Stimulated activated CD8-positive, alpha-beta memory T cell treated with anti-CD3 and anti-CD28 coated beads, Interleukin-7, amount 100 ng/mL, for 48 hours (primary cell): ENCODE measurements at regions not wholly inside any gene's neighbourhood (a gene's known extent, or its start where the extent isn't known, plus 50 kb on each side); places are given as distances from the start of the nearest gene placed in this dataset.

ENCODE experiments used
- DNase-seq, 2 donors: peaks; one replicate each; pipeline ENCODE4 v3.0.0-alpha.2; 2020; ENCODE audit warnings: low read depth in 1 of 2; ENCODE audit errors: extremely low read depth in 1 of 2

GRCh38 chr10:57806675-57807074 is 461.0 kb downstream of the IPMK start:
- DNase-seq: no peak

- DNase-seq: no peak
Measured at GRCh38 chr10:57799625-57800024, 468.1 kb downstream of the IPMK start.

DNA sequence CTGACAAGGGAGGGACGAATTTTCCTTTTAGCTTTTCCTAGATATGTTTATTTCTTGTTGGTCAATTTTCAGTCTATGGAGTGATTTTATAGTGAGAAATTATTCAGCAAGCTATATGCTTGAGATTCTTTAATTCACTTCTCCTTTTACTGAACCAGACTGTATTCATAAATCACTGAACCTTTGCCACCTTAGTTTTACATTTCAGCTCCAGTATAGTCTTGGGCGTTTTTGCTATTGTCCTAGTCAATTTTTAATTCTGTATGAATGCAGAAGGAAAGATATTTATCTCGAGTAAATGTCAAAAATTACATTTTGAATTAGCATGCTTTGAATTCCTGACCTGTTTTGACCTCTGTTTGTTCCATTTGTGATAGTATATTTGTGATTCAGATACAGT is 468.9 kb downstream of the IPMK start:
- no peak for DNase-seq

GRCh38 chr10:57791546-57791945 is 476.1 kb downstream of the IPMK start:
- DNase-seq: no peak

DNA sequence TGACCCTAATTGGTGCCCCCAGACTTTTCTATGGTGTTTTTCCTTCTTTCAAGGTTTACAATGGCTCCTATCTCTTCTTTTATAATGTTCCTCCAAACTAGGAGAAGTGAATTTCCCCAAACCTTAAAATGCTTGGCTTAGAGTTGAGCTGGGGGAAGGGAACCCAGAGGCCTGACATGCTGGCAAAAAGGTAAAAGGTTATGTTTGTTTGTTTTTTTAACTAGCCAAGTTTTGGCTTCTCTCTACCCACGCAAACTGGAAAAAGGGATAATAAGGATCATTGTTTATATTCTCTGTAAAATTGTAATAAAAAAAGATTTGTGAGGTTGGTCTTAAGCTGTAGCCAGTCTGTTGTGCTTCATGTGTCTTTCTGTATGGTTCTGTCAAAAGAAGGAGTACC is 477.0 kb downstream of the IPMK start:
- no peak for DNase-seq

DNA sequence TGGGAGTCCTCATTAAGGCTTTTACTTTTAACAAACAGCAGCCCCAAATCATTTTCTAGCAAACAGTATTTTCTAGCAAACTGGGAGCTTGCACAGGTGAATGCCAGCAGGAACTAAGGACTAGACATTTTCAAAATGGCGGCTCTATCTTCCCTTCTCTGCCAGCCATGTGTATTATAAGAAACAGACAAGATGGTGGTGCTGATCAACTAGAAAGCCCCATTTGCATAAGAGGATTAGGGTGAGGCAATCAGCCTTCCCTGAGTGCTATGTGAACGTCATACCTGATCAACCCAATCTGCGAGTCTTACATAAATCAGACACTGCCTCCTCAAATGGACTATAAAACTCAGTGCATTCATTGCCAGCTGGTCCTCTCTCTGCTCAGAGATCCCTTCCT is 479.6 kb downstream of the IPMK start:
- DNase-seq: no peak

GRCh38 chr10:57786850-57787750 is 480.6 kb downstream of the IPMK start:
- DNase-seq: no peak

GRCh38 chr10:57786331-57786730 is 481.4 kb downstream of the IPMK start:
- DNase-seq: no peak

DNA sequence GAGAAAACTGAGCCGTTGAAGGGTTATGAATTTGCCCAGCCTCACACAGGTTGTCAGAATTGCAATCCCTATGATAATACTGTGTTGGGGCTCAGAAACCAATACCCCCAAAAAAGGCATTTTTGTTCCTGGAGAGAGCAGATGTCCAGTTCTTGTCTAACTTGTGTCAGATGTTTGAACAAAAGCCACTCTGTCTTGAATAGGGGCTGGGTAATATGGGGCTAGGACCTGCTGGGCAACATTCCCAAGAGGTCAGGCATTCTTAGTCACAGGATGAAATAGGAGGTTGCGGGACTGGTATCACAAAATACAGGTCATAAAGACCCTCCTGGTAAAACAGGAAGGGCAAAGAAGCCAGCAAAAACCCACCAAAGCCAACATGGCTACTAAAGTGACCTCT is 482.1 kb downstream of the IPMK start:
- no peak for DNase-seq

- no peak for DNase-seq
Measured at GRCh38 chr10:57785068-57785467, 482.6 kb downstream of the IPMK start.

DNA sequence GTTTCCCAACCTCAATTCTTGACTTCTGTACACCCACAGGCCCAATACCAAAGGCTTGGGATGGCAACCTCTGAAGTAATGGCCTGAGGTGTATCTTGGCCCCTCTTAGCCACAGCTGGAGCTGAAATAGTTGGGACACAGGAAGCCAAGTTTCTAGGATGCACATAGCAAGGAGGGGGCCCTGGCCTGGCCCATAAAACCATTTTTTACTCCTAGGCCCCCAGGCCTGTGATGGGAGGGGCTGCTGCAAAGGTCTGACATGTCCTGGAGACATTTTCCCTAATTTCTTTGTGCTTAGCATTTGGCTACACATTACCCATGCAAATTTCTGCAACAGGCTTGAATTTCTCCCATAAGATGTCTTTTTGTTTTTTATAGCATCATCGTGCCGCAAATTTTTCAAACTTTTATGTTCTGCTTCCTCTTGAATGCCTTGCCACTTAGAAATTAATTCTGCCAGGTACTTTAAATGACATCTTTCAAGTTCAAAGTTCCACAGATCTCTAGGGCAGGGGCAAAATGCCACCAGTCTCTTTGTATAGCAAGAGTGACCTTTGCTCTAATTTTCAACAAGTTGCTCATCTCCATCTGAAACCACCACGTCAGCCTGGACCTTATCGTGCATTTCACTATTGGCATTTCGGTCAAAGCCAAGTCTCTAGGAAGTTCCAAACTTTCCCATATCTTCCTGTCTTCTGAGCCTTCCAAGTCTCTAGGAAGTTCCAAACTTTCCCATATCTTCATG is 490.8 kb downstream of the IPMK start:
- no peak for DNase-seq

DNA sequence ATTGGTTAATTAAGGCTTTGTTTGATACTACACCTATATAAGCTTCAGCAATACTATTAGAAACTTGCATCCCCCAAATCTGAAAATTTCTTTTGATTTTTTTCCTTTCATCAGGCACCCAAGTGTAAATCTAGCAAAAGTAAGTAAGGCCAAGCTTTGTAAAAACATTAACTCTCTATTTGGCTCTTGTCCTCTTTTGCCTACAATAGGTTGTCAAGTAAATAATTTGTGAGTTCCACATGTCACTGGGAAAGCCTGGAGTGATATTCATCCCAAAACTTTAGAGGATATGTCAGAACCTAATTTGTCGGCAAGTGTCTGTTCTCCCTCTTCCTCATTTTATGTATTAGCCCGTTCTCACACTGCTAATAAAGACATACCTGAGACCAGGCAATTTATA is 492.4 kb downstream of the IPMK start:
- no peak for DNase-seq

GRCh38 chr10:57769298-57769697 is 498.4 kb downstream of the IPMK start:
- DNase-seq: no peak

- DNase-seq: no peak
Measured at GRCh38 chr10:57759777-57760176, 507.9 kb downstream of the IPMK start.

- DNase-seq: no peak
Measured at GRCh38 chr10:57754803-57755202, 512.9 kb downstream of the IPMK start.

GRCh38 chr10:57743711-57744110 is 524.0 kb downstream of the IPMK start:
- DNase-seq: no peak

GRCh38 chr10:57741751-57742150 is 525.9 kb downstream of the IPMK start:
- no peak for DNase-seq

GRCh38 chr10:57723305-57723704 is 544.4 kb downstream of the IPMK start:
- no peak for DNase-seq

- no peak for DNase-seq
Measured at GRCh38 chr10:57716884-57717283, 550.8 kb downstream of the IPMK start.

DNA sequence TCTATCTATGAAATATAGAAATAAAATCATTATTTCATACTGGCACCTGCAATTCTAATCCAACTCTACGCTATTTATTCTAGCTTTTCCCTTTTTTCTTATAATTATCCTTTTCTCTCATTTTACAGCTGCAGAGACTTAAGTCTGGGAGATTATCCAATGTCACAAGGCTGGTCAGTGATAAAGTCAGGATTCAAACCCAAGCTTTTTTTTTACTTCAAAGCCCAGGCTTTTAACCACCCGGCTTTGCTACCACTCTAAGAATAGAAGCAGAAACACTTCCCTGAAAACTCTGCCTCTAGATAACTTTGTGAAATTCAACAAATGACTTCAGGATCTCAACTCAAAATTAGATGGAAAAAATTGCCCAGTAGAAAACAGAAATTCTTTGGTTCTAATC is 552.5 kb downstream of the IPMK start:
- DNase-seq: no peak

DNA sequence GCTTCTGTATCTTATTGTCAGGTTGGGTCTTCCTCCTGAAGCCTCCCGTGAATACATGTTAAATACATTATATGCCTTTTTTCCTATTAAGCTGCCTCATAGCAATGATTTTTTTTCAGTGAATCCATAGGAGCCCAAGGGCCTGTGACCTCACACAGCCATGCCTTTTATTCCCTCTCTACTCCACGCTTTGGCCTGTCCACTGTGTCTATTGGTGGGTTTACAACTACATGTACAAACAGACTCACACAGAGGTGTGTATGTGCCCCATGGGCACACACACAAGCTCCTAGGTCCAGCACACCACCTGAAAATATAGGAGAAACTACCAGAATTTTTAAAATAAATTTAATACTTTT is 560.4 kb downstream of the IPMK start:
- DNase-seq: no peak

DNA sequence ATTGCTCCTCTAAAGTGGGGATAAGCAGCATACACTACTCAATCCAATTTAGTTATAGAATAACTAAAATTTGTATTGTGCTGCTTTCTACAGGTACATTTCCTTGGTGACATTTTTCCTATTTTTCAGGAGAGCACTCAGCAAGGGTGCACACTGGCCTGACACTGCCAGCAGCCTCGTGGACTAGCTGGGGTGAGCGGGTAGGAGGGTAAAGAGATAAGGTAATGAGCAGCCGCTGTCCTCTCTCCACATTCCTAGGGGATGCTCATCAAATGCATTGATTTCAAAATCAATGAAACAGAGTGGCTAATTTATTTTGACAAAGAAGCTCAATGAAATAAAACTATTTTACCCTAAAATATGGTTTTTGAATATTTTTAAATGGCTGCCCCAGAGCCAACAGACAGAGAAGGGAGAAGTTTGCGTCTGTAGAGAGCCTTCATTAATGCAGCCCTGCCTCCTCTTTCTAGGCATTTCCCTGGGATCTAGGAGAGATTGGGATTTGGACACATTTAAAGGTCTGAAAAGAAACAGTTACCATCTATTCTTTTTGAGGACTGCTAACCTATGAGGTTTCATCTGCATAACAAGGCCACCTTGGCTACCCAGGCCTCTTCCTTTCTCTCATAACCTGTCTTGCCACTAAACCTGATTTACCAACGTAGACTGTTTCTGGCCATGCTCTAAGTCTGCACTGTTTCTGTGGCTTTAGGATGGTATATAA is 561.0 kb downstream of the IPMK start:
- no peak for DNase-seq
